NCI-H2171 (cell line): ENCODE measurements at regions not wholly inside any gene's neighbourhood (a gene's known extent, or its start where the extent isn't known, plus 50 kb on each side); places are given as distances from the start of the nearest gene placed in this dataset.
A peak's percentile ranks its signal among the peaks of the same experiment; 100 is the strongest.

Experiments
- DNase-seq: peaks from one replicate; lab custom pipeline; 2025; lab: John Stamatoyannopoulos, UW

- no peak for DNase-seq
Observed at GRCh38 chr4:71156616-71157015, 163.2 kb downstream of the DCK start.

- DNase-seq: no peak
Observed at GRCh38 chr4:71162386-71162785, 168.9 kb downstream of the DCK start.

- DNase-seq: no peak
Observed at GRCh38 chr4:71163317-71163716, 169.9 kb downstream of the DCK start.

GRCh38 chr4:71167083-71167482 lies 171.7 kb upstream of the SLC4A4 start:
- no peak for DNase-seq

- DNase-seq: no peak
Observed at GRCh38 chr4:71171592-71171991, 167.2 kb upstream of the SLC4A4 start.

- DNase-seq: no peak
Observed at GRCh38 chr4:71181332-71181731, 157.5 kb upstream of the SLC4A4 start.

- DNase-seq: peak; percentile 34
Observed at GRCh38 chr4:71184195-71184781, 154.5 kb upstream of the SLC4A4 start.

GRCh38 chr4:71185037-71185436 lies 153.8 kb upstream of the SLC4A4 start:
- no peak for DNase-seq

GRCh38 chr4:71186257-71186565 lies 152.6 kb upstream of the SLC4A4 start:
- no peak for DNase-seq

GRCh38 chr4:71186566-71187403 lies 152.0 kb upstream of the SLC4A4 start:
- peak; percentile 11 for DNase-seq

- DNase-seq: no peak
Observed at GRCh38 chr4:71187404-71188155, 151.2 kb upstream of the SLC4A4 start.

GRCh38 chr4:71188156-71188640 lies 150.6 kb upstream of the SLC4A4 start:
- peak; percentile 7 for DNase-seq

- DNase-seq: no peak
Observed at GRCh38 chr4:71188951-71189350, 149.9 kb upstream of the SLC4A4 start.

GRCh38 chr4:71189471-71189870 lies 149.3 kb upstream of the SLC4A4 start:
- DNase-seq: no peak

- DNase-seq: no peak
Observed at GRCh38 chr4:71194454-71194853, 144.4 kb upstream of the SLC4A4 start.

- no peak for DNase-seq
Observed at GRCh38 chr4:71195924-71196323, 142.9 kb upstream of the SLC4A4 start.

- DNase-seq: no peak
Observed at GRCh38 chr4:71198958-71199357, 139.9 kb upstream of the SLC4A4 start.

GRCh38 chr4:71201057-71201456 lies 137.8 kb upstream of the SLC4A4 start:
- no peak for DNase-seq

- DNase-seq: no peak
Observed at GRCh38 chr4:71201817-71202576, 136.8 kb upstream of the SLC4A4 start.

GRCh38 chr4:71202705-71203104 lies 136.1 kb upstream of the SLC4A4 start:
- no peak for DNase-seq

- DNase-seq: no peak
Observed at GRCh38 chr4:71204056-71204455, 134.8 kb upstream of the SLC4A4 start.

GRCh38 chr4:71206763-71207162 lies 132.1 kb upstream of the SLC4A4 start:
- no peak for DNase-seq
